C4-2B (cell line): ENCODE measurements at regions not wholly inside any gene's neighbourhood (a gene's known extent, or its start where the extent isn't known, plus 50 kb on each side); places are given as distances from the start of the nearest gene placed in this dataset.

Source experiments
- ZFX ChIP-seq: fragments of 450-650 bp; IDR thresholded peaks from 2 replicates; pipeline ENCODE4 v1.6.1; 2017
- TF ChIP-seq, protein P1 (sequence below): fragments of 450-650 bp; conservative IDR thresholded peaks from 2 replicates; pipeline ENCODE4 v1.5.1; 2017; ENCODE audit warnings: mild to moderate bottlenecking

DNA sequence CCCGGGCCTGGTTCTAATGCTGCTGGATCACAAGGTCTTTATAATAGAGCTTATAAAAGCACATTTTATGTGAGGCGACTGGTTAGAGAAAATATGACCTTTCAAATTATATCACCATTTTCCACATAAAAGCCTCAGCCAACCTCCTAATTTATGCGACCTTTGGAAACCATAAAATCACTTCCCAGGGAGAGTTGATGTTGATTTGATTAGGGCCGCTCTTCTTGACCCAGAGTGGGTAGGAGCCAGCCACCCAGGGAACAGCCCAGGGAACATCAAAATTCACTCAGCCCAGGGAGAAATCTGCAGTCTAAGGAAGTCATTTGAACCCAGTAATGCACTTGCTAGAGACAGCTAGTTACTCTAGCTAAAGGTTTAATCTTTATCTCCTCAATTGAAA lies 79.8 kb upstream of the TENT5A start:
- TF ChIP-seq, protein P1, sequence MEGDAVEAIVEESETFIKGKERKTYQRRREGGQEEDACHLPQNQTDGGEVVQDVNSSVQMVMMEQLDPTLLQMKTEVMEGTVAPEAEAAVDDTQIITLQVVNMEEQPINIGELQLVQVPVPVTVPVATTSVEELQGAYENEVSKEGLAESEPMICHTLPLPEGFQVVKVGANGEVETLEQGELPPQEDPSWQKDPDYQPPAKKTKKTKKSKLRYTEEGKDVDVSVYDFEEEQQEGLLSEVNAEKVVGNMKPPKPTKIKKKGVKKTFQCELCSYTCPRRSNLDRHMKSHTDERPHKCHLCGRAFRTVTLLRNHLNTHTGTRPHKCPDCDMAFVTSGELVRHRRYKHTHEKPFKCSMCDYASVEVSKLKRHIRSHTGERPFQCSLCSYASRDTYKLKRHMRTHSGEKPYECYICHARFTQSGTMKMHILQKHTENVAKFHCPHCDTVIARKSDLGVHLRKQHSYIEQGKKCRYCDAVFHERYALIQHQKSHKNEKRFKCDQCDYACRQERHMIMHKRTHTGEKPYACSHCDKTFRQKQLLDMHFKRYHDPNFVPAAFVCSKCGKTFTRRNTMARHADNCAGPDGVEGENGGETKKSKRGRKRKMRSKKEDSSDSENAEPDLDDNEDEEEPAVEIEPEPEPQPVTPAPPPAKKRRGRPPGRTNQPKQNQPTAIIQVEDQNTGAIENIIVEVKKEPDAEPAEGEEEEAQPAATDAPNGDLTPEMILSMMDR, result no peak
- TF ChIP-seq ZFX, result no peak
